ENCODE measurements at regions not wholly inside any gene's neighbourhood (a gene's known extent, or its start where the extent isn't known, plus 50 kb on each side); places are given as distances from the start of the nearest gene placed in this dataset.

- no peak overlapping the region for H2AFZ ChIP-seq (ENCODE audit: control insufficient read depth, low read depth, low read length)
Measured at GRCh38 chr3:109922856-109923255, 585.5 kb upstream of the DPPA4 start.

More at GRCh38 chr3:109922856-109923255, 585.5 kb upstream of the DPPA4 start:
- CTCF ChIA-PET = interaction anchor here (0.5 kb wide), 1 partner anchor 9 kb away, joined by 3 read pairs; no protein-coding TSS in a partner anchor
- no peak for FAIRE-seq
- no peak overlapping the region for H3K9ac ChIP-seq (ENCODE audit: control insufficient read depth, insufficient read depth, low read length)
- RAD21 ChIA-PET (ENCODE audit: unreplicated experiment) = no interaction called here
- no peaks in the 10 kb centered on the region for H4K20me1 ChIP-seq (ENCODE audit: control insufficient read depth, insufficient read depth)
- in situ Hi-C loops (cut with MboI) = no loop called here
- no TSS peak for BruUV-seq (replicated peaks)
- H3K9me3 ChIP-seq (replicated peaks; ENCODE audit: control insufficient read depth, insufficient read depth, low read length) = no peaks in the 10 kb centered on the region; the same call in 2 of the 3 replicates
- POLR2A ChIA-PET = no interaction called here
- TF ChIP-seq HSF1 (IDR thresholded peaks at IDR 0.05; ENCODE audit: low read depth, low read length) = no peak
- TF ChIP-seq TAF1 (IDR thresholded peaks at IDR 0.05; ENCODE audit: borderline replicate concordance, low read depth, low read length) = no peak
- TF ChIP-seq NFXL1 (IDR thresholded peaks at IDR 0.05; ENCODE audit: borderline replicate concordance) = no peak
- no peak for TF ChIP-seq ZNF592 (IDR thresholded peaks at IDR 0.05)
- no peak for TF ChIP-seq POLR2A (IDR thresholded peaks at IDR 0.05; ENCODE audit: low read depth, low read length)
- TF ChIP-seq SMAD1 (IDR thresholded peaks at IDR 0.05; ENCODE audit: low read depth, partially characterized antibody) = no peak
- TF ChIP-seq SP1 (IDR thresholded peaks at IDR 0.05; ENCODE audit: low read depth, low read length) = no peak
- TF ChIP-seq, protein P1, sequence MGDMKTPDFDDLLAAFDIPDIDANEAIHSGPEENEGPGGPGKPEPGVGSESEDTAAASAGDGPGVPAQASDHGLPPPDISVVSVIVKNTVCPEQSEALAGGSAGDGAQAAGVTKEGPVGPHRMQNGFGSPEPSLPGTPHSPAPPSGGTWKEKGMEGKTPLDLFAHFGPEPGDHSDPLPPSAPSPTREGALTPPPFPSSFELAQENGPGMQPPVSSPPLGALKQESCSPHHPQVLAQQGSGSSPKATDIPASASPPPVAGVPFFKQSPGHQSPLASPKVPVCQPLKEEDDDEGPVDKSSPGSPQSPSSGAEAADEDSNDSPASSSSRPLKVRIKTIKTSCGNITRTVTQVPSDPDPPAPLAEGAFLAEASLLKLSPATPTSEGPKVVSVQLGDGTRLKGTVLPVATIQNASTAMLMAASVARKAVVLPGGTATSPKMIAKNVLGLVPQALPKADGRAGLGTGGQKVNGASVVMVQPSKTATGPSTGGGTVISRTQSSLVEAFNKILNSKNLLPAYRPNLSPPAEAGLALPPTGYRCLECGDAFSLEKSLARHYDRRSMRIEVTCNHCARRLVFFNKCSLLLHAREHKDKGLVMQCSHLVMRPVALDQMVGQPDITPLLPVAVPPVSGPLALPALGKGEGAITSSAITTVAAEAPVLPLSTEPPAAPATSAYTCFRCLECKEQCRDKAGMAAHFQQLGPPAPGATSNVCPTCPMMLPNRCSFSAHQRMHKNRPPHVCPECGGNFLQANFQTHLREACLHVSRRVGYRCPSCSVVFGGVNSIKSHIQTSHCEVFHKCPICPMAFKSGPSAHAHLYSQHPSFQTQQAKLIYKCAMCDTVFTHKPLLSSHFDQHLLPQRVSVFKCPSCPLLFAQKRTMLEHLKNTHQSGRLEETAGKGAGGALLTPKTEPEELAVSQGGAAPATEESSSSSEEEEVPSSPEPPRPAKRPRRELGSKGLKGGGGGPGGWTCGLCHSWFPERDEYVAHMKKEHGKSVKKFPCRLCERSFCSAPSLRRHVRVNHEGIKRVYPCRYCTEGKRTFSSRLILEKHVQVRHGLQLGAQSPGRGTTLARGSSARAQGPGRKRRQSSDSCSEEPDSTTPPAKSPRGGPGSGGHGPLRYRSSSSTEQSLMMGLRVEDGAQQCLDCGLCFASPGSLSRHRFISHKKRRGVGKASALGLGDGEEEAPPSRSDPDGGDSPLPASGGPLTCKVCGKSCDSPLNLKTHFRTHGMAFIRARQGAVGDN (IDR thresholded peaks at IDR 0.05) = no peak
- no peak for TF ChIP-seq POLR2AphosphoS5 (IDR thresholded peaks at IDR 0.05; ENCODE audit: low read length)
- no peak for TF ChIP-seq SPI1 (IDR thresholded peaks at IDR 0.05; ENCODE audit: borderline replicate concordance, insufficient read depth, low read depth, low read length)
- TF ChIP-seq SMAD5 (IDR thresholded peaks at IDR 0.05; ENCODE audit: low read depth) = no peak
- no peak for TF ChIP-seq HDAC2 (IDR thresholded peaks at IDR 0.05)
- H3K27ac ChIP-seq (ENCODE audit: control insufficient read depth, insufficient read depth) = no peak overlapping the region
- DNase-seq (ENCODE audit: low read depth, low spot score) = no peak
- H3K4me2 ChIP-seq (ENCODE audit: control insufficient read depth, insufficient read depth) = no peak overlapping the region
- intact Hi-C loops (cut with micrococcal nuclease; ENCODE audit: unreplicated experiment) = no loop called here
- H3K79me2 ChIP-seq (ENCODE audit: control insufficient read depth, insufficient read depth, low read length) = no peaks in the 10 kb centered on the region
- WGBS (ENCODE audit: insufficient coverage, insufficient replicate concordance, low lambda C conversion rate, missing lambda C conversion rate) = 0% methylated on average over 2 of the region's 2 CpGs
- SMC1A ChIA-PET (ENCODE audit: uncharacterized antibody, unreplicated experiment) = interaction anchor here (1.4 kb wide), 1 partner anchor 97 kb away, joined by 5 read pairs; no protein-coding TSS in a partner anchor
- H3K4me3 ChIP-seq = no peak overlapping the region
- H3K4me1 ChIP-seq (ENCODE audit: control insufficient read depth, insufficient read depth, low read length) = no peaks in the 10 kb centered on the region
- no peak for ATAC-seq
- H3K27me3 ChIP-seq (replicated peaks in 1 of 2; ENCODE audit: control insufficient read depth in 2 of 2, insufficient read depth in 2 of 2, low read length in 1 of 2) = no peaks in the 10 kb centered on the region
- H3K36me3 ChIP-seq (ENCODE audit: control insufficient read depth in 2 of 2, insufficient read depth in 2 of 2, low read length in 1 of 2) = no peaks in the 10 kb centered on the region

Data from GM12878 (cell line).